Osteoblast (primary cell): ENCODE measurements at regions not wholly inside any gene's neighbourhood (a gene's known extent, or its start where the extent isn't known, plus 50 kb on each side); places are given as distances from the start of the nearest gene placed in this dataset.

Experiments used
- DNase-seq: peaks from one replicate; pipeline ENCODE4 v3.0.0; 2011; ENCODE audit warnings: low spot score, mixed read lengths; ENCODE audit not compliant: insufficient read length; ENCODE audit errors: missing footprints
- H2AFZ ChIP-seq: 2 replicates; pipeline ENCODE4 v1.6.0; 2011; ENCODE audit warnings: mild to moderate bottlenecking, low read length
- H3K27ac ChIP-seq: 2 replicates; pipeline ENCODE4 v1.5.1; 2011; ENCODE audit warnings: mild to moderate bottlenecking, low read depth, low read length, moderate library complexity
- H3K27me3 ChIP-seq: 2 replicates; pipeline ENCODE4 v1.6.0; 2012; ENCODE audit warnings: mild to moderate bottlenecking, control low read depth, inconsistent platforms, low read length, moderate library complexity; ENCODE audit not compliant: insufficient read depth
- H3K36me3 ChIP-seq: 2 replicates; pipeline ENCODE4 v1.5.1; 2011; ENCODE audit warnings: mild to moderate bottlenecking, low read length, control low read depth, moderate library complexity; ENCODE audit not compliant: insufficient read depth
- H3K4me1 ChIP-seq: 2 replicates; pipeline ENCODE4 v1.5.1; 2011; ENCODE audit warnings: mild to moderate bottlenecking, low read length, control low read depth, moderate library complexity; ENCODE audit not compliant: insufficient read depth
- H3K4me2 ChIP-seq: 2 replicates; pipeline ENCODE4 v1.6.0; 2011; ENCODE audit warnings: mild to moderate bottlenecking, low read length; ENCODE audit not compliant: insufficient read depth
- H3K4me3 ChIP-seq: fragments of 200-600 bp; sonication (generic); 3 replicates; pipeline ENCODE4 v1.5.1; 2012; ENCODE audit warnings: mild to moderate bottlenecking, low read length, inconsistent platforms; ENCODE audit not compliant: insufficient read depth
- H3K79me2 ChIP-seq: 2 replicates; pipeline ENCODE4 v1.6.0; 2012; ENCODE audit warnings: mild to moderate bottlenecking, low read length, control low read depth, inconsistent platforms; ENCODE audit not compliant: insufficient read depth
- H3K9me3 ChIP-seq: 2 replicates; pipeline ENCODE4 v1.5.1; 2011; ENCODE audit warnings: low read depth, low read length, control low read depth
- H4K20me1 ChIP-seq: 2 replicates; pipeline ENCODE4 v1.6.0; 2012; ENCODE audit warnings: mild to moderate bottlenecking, low read length, control low read depth; ENCODE audit not compliant: insufficient read depth
- TF ChIP-seq, protein P1 (sequence below): IDR thresholded peaks from 2 replicates; pipeline ENCODE4 v1.5.1; 2011; ENCODE audit warnings: mild to moderate bottlenecking, low read depth, low read length, moderate library complexity; ENCODE audit errors: extremely low read depth

DNA sequence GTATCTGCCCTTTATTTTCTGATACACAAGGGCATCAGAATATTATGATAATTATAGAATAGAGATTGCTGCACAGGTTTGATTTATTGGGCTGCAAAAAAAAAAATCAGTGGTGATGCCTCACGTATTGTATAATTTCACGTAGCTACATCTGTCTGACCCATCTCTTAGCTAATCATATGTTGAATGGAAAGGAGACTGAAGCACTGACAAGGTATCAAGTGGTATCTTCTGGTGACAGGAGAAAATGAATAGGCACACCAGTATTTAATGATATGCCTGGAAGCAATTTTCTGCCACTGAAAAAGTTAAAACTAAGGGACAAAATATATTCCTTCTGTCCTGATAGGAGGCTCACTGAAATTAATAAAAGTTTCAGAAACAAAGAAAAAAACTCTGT is 837.2 kb upstream of the FBXO33 start:
- H3K79me2 ChIP-seq, result no peaks in the 10 kb centered on the region
- no peak overlapping the region for H3K4me3 ChIP-seq
- TF ChIP-seq, protein P1, sequence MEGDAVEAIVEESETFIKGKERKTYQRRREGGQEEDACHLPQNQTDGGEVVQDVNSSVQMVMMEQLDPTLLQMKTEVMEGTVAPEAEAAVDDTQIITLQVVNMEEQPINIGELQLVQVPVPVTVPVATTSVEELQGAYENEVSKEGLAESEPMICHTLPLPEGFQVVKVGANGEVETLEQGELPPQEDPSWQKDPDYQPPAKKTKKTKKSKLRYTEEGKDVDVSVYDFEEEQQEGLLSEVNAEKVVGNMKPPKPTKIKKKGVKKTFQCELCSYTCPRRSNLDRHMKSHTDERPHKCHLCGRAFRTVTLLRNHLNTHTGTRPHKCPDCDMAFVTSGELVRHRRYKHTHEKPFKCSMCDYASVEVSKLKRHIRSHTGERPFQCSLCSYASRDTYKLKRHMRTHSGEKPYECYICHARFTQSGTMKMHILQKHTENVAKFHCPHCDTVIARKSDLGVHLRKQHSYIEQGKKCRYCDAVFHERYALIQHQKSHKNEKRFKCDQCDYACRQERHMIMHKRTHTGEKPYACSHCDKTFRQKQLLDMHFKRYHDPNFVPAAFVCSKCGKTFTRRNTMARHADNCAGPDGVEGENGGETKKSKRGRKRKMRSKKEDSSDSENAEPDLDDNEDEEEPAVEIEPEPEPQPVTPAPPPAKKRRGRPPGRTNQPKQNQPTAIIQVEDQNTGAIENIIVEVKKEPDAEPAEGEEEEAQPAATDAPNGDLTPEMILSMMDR, result no peak
- H2AFZ ChIP-seq, result no peak overlapping the region
- no peak overlapping the region for H3K27ac ChIP-seq
- no peaks in the 10 kb centered on the region for H3K36me3 ChIP-seq
- H4K20me1 ChIP-seq, result no peaks in the 10 kb centered on the region
- no peak overlapping the region for H3K4me2 ChIP-seq
- H3K4me1 ChIP-seq, result no peaks in the 10 kb centered on the region
- H3K27me3 ChIP-seq, result no peaks in the 10 kb centered on the region
- no peak for DNase-seq
- H3K9me3 ChIP-seq, result no peaks in the 10 kb centered on the region

DNA sequence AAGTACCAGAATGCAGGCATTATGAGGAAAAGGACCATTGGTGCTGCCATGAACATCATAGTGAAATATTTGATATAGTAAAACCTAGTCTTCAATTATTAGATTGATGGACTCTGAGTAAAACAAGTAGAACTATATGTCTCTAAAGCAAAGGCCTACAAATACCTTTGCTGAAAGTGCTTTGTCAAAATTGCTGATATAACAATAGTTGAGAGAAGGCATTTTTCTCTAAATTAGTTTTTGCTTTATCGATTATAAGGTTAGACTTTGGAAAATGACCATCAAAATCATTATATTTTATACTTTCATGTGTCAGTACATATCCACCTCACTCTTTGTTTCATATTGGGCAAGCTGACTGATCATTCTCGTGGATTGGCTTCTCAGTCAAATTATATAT is 836.0 kb upstream of the FBXO33 start:
- no peak overlapping the region for H2AFZ ChIP-seq
- no peak overlapping the region for H3K4me2 ChIP-seq
- no peak for DNase-seq
- no peaks in the 10 kb centered on the region for H3K36me3 ChIP-seq
- H3K9me3 ChIP-seq, result no peaks in the 10 kb centered on the region
- H3K27me3 ChIP-seq, result no peaks in the 10 kb centered on the region
- TF ChIP-seq, protein P1, result no peak
- H3K4me3 ChIP-seq, result no peak overlapping the region
- no peaks in the 10 kb centered on the region for H3K79me2 ChIP-seq
- no peak overlapping the region for H3K27ac ChIP-seq
- H4K20me1 ChIP-seq, result no peaks in the 10 kb centered on the region
- no peaks in the 10 kb centered on the region for H3K4me1 ChIP-seq

- DNase-seq, result no peak
- Histone ChIP-seq H3K9me3 (no peaks in the 10 kb centered on the region), H3K79me2 (no peaks in the 10 kb centered on the region), H3K27me3 (no peaks in the 10 kb centered on the region), H3K4me2 (no peak overlapping the region), H3K27ac (no peak overlapping the region), H3K4me3 (no peak overlapping the region), H4K20me1 (no peaks in the 10 kb centered on the region), H3K4me1 (no peaks in the 10 kb centered on the region), H3K36me3 (no peaks in the 10 kb centered on the region), H2AFZ (no peak overlapping the region)
- TF ChIP-seq, protein P1, result no peak
Observed at GRCh38 chr14:40265096-40265495, 832.9 kb upstream of the FBXO33 start.

DNA sequence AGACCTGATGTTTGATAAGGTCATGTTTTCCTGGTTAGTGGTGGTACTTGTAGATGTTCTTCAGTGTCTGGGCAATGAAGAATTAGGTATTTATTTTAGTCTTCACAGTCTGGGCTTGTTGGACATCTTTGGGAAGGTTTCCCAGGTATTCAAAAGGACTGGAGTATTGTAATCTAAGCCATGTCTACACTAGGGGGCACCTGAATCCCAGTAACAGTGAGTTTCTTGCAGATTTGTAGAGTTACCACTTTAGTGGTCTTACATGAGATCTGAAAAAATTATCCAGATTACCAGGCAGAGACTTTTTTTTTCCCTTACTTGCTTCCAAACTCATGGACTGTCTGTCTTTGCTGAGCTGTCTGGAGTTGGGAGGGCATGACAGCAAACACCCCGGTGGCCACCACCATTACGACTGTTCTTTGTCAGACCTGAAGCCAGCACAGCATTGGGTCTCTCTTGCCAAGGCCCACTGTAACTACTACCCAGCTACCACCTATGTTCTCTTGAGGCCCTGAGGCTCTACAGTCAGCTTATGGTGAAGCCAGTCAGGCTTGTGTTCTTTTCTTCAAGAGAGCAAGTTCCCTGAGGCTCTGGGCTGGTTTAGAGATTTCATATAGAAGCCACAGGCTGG is 820.7 kb upstream of the FBXO33 start:
- Histone ChIP-seq H3K79me2 (no peaks in the 10 kb centered on the region), H3K9me3 (no peaks in the 10 kb centered on the region), H3K4me1 (no peaks in the 10 kb centered on the region), H3K4me2 (no peak overlapping the region), H4K20me1 (no peaks in the 10 kb centered on the region), H3K27me3 (no peaks in the 10 kb centered on the region), H3K4me3 (no peak overlapping the region), H3K36me3 (no peaks in the 10 kb centered on the region), H2AFZ (no peak overlapping the region), H3K27ac (no peak overlapping the region)
- no peak for DNase-seq
- TF ChIP-seq, protein P1, result no peak
